OCI-LY3 (cell line): ENCODE measurements at regions not wholly inside any gene's neighbourhood (a gene's known extent, or its start where the extent isn't known, plus 50 kb on each side); places are given as distances from the start of the nearest gene placed in this dataset.

ENCODE experiments used
- H2AFZ ChIP-seq: fragments of 200-600, 300-600 bp; shearing (Covaris generic); 2 replicates; pipeline ENCODE4 v1.6.0; 2014; ENCODE audit warnings: antibody characterized with exemption, low read depth, low read length
- H3K27ac ChIP-seq: fragments of 200-600, 300-600 bp; sonication (generic); 2 replicates; pipeline ENCODE4 v1.5.1; 2014; ENCODE audit warnings: mild to moderate bottlenecking, low read length, moderate library complexity, mixed read lengths
- H3K27me3 ChIP-seq: fragments of 200-600, 300-600 bp; sonication (generic); 2 replicates; pipeline ENCODE4 v1.6.1; 2014; ENCODE audit warnings: low read depth, low read length, mixed read lengths
- H3K36me3 ChIP-seq: fragments of 200-600, 300-600 bp; sonication (generic); replicated peaks from 2 replicates; pipeline ENCODE3; 2014; ENCODE audit warnings: low read depth, low read length, mixed read lengths
- H3K4me1 ChIP-seq: fragments of 300-600, 200-600 bp; sonication (generic); 2 replicates; pipeline ENCODE4 v1.6.1; 2014; ENCODE audit warnings: low read length, mixed read lengths
- H3K4me2 ChIP-seq: fragments of 200-600, 300-600 bp; sonication (generic); 2 replicates; pipeline ENCODE4 v1.6.1; 2014; ENCODE audit warnings: low read length, mixed read lengths
- H3K4me3 ChIP-seq: fragments of 300-600, 200-600 bp; sonication (generic); 2 replicates; pipeline ENCODE4 v1.5.1; 2014; ENCODE audit warnings: antibody characterized with exemption, mild to moderate bottlenecking, low read length, moderate library complexity
- H3K79me2 ChIP-seq: fragments of 300-600, 200-600 bp; shearing (Covaris generic); 2 replicates; pipeline ENCODE4 v1.6.1; 2014; ENCODE audit warnings: mild to moderate bottlenecking, low read length, mixed read lengths
- H3K9ac ChIP-seq: fragments of 300-600, 200-600 bp; shearing (Covaris generic); 2 replicates; pipeline ENCODE4 v1.6.0; 2014; ENCODE audit warnings: mild to moderate bottlenecking, low read length, moderate library complexity
- H3K9me3 ChIP-seq: fragments of 200-600, 300-600 bp; shearing (Covaris generic); 2 replicates; pipeline ENCODE4 v1.6.1; 2014; ENCODE audit warnings: low read length, mixed read lengths; ENCODE audit not compliant: insufficient read depth
- H4K20me1 ChIP-seq: fragments of 200-600, 300-600 bp; sonication (generic); 2 replicates; pipeline ENCODE4 v1.6.1; 2016; ENCODE audit warnings: low read length, mixed read lengths; ENCODE audit not compliant: insufficient read depth
- EZH2phosphoT487 ChIP-seq: fragments of 200-600 bp; shearing (Covaris generic); IDR thresholded peaks from 2 replicates; pipeline ENCODE4 v1.6.1; 2018; ENCODE audit warnings: antibody characterized with exemption, mixed run types, low read depth
- TF ChIP-seq, protein P1 (sequence below): fragments of 200-600, 300-600 bp; sonication (generic); IDR thresholded peaks from 2 replicates; pipeline ENCODE4 v1.5.1; 2014; ENCODE audit warnings: antibody characterized with exemption, low read length, low read depth

DNA sequence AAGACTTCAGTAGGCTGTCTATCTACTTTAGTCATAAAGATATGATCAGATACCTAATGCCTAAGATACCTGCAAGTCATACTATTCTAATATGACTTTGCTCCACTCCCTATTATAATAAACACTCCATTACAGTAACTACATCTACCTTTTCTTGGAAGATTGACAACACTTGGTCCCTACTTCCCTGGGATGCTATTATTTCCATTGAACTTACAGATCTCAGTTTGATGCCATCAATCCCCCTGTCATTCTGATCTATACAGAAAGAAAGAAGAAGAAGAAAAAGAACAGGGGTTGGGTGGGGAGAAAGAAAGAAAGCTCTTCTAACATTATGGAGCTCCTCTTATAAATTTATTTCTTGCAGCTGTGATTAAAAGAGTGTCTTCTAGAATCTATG lies 889.1 kb upstream of the NRXN1 start:
- no peaks in the 10 kb centered on the region for H3K4me1 ChIP-seq
- no peak overlapping the region for H3K4me2 ChIP-seq
- H3K27ac ChIP-seq = no peak overlapping the region
- H3K36me3 ChIP-seq = no peaks in the 10 kb centered on the region
- no peaks in the 10 kb centered on the region for H4K20me1 ChIP-seq
- no peak overlapping the region for H3K9ac ChIP-seq
- peaks cover 6% of the 10 kb centered on the region; the same call in 1 of the 2 replicates for H3K9me3 ChIP-seq
- H3K79me2 ChIP-seq = no peaks in the 10 kb centered on the region
- TF ChIP-seq, protein P1, sequence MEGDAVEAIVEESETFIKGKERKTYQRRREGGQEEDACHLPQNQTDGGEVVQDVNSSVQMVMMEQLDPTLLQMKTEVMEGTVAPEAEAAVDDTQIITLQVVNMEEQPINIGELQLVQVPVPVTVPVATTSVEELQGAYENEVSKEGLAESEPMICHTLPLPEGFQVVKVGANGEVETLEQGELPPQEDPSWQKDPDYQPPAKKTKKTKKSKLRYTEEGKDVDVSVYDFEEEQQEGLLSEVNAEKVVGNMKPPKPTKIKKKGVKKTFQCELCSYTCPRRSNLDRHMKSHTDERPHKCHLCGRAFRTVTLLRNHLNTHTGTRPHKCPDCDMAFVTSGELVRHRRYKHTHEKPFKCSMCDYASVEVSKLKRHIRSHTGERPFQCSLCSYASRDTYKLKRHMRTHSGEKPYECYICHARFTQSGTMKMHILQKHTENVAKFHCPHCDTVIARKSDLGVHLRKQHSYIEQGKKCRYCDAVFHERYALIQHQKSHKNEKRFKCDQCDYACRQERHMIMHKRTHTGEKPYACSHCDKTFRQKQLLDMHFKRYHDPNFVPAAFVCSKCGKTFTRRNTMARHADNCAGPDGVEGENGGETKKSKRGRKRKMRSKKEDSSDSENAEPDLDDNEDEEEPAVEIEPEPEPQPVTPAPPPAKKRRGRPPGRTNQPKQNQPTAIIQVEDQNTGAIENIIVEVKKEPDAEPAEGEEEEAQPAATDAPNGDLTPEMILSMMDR = no peak
- TF ChIP-seq EZH2phosphoT487 = no peak
- no peak overlapping the region for H3K4me3 ChIP-seq
- H3K27me3 ChIP-seq = no peaks in the 10 kb centered on the region
- H2AFZ ChIP-seq = no peak overlapping the region

DNA sequence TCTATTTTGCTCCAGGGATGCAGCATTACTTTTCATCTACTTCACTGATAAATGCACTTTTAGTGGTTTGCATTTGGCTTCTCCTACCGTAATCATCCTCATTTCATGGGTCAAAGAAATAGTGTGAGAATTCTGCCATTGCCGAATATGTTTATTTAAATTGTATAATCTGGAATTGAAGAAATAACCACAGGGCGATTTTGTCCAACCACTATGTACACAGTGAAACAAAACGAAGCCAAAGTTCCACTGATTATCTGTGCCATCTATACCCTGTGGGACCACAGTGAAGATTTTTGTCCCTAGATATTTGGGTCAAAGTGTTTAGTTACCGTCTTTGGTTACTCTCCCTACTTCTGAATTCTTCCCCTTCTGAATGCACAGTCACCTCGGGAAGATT lies 888.6 kb upstream of the NRXN1 start:
- H3K27ac ChIP-seq = no peak overlapping the region
- no peak for TF ChIP-seq EZH2phosphoT487
- TF ChIP-seq, protein P1 = no peak
- H3K9me3 ChIP-seq = peaks cover 6% of the 10 kb centered on the region; the same call in 1 of the 2 replicates

DNA sequence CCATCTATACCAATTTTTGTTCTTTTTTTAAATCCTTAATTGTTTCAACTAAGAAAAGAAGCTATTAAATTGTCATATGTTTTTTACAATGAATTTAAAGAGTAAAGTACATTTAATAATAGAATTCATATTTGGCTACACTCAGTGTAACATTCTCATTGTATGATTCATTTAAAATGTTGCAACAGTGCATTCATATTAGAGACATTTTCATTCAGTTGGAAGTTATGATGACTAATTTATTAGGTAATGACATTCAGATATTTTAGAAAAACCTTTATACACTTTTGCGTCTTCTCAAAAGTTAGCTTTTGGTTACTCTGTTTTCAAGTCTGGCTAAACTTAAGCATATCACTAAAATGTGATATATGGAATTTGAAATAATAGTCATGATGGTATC lies 887.5 kb upstream of the NRXN1 start:
- Histone ChIP-seq H3K36me3 (no peaks in the 10 kb centered on the region), H3K27me3 (no peaks in the 10 kb centered on the region), H3K9ac (no peak overlapping the region), H3K4me1 (no peaks in the 10 kb centered on the region), H2AFZ (no peak overlapping the region), H4K20me1 (no peaks in the 10 kb centered on the region), H3K4me3 (no peak overlapping the region), H3K4me2 (no peak overlapping the region), H3K79me2 (no peaks in the 10 kb centered on the region), H3K9me3 (0 out of 2 replicates have a peak, but pooled peaks cover 1% of the 10 kb centered on the region), H3K27ac (no peak overlapping the region)
- TF ChIP-seq, protein P1 = no peak
- TF ChIP-seq EZH2phosphoT487 = no peak

More for the DNA sequence above, 888.6 kb upstream of the NRXN1 start:
- Histone ChIP-seq H4K20me1 (no peaks in the 10 kb centered on the region), H3K4me3 (no peak overlapping the region), H2AFZ (no peak overlapping the region), H3K79me2 (no peaks in the 10 kb centered on the region), H3K9ac (no peak overlapping the region), H3K36me3 (no peaks in the 10 kb centered on the region), H3K4me2 (no peak overlapping the region), H3K4me1 (no peaks in the 10 kb centered on the region), H3K27me3 (no peaks in the 10 kb centered on the region)

DNA sequence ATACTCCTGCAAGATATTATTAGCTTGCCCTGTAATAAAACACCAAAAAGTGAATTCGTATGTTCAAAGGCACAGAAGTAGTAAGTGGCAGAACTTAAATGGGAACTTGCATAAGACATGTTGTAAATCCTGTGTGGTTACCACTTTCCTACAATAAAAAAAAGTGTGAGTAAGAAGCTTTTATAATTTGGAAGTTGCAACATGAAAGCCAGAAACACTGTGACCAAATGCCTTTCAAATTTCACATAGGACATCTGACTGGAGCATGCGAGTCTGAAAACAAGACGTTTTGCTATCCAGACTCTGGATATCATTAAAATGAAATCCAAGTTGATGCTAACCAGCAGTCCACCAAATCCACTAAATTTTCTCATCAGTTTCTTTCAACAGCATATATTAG lies 886.2 kb upstream of the NRXN1 start:
- no peak for TF ChIP-seq EZH2phosphoT487
- TF ChIP-seq, protein P1 = no peak
- Histone ChIP-seq H3K9me3 (no peaks in the 10 kb centered on the region), H3K27ac (no peak overlapping the region), H3K27me3 (no peaks in the 10 kb centered on the region), H3K4me1 (no peaks in the 10 kb centered on the region), H2AFZ (no peak overlapping the region), H3K4me3 (no peak overlapping the region), H3K79me2 (no peaks in the 10 kb centered on the region), H3K4me2 (no peak overlapping the region), H4K20me1 (no peaks in the 10 kb centered on the region), H3K36me3 (no peaks in the 10 kb centered on the region), H3K9ac (no peak overlapping the region)
